OCI-LY3 (cell line): ENCODE measurements at regions not wholly inside any gene's neighbourhood (a gene's known extent, or its start where the extent isn't known, plus 50 kb on each side); places are given as distances from the start of the nearest gene placed in this dataset.

Experiments used
- EZH2phosphoT487 ChIP-seq: fragments of 200-600 bp; shearing (Covaris generic); IDR thresholded peaks from 2 replicates; pipeline ENCODE4 v1.6.1; 2018; ENCODE audit warnings: antibody characterized with exemption, mixed run types, low read depth
- TF ChIP-seq, protein P1 (sequence below): fragments of 200-600, 300-600 bp; sonication (generic); IDR thresholded peaks from 2 replicates; pipeline ENCODE4 v1.5.1; 2014; ENCODE audit warnings: antibody characterized with exemption, low read length, low read depth

GRCh38 chr21:27831816-27832569 lies 865.1 kb upstream of the ADAMTS5 start:
- TF ChIP-seq, protein P1, sequence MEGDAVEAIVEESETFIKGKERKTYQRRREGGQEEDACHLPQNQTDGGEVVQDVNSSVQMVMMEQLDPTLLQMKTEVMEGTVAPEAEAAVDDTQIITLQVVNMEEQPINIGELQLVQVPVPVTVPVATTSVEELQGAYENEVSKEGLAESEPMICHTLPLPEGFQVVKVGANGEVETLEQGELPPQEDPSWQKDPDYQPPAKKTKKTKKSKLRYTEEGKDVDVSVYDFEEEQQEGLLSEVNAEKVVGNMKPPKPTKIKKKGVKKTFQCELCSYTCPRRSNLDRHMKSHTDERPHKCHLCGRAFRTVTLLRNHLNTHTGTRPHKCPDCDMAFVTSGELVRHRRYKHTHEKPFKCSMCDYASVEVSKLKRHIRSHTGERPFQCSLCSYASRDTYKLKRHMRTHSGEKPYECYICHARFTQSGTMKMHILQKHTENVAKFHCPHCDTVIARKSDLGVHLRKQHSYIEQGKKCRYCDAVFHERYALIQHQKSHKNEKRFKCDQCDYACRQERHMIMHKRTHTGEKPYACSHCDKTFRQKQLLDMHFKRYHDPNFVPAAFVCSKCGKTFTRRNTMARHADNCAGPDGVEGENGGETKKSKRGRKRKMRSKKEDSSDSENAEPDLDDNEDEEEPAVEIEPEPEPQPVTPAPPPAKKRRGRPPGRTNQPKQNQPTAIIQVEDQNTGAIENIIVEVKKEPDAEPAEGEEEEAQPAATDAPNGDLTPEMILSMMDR, result no peak
- no peak for TF ChIP-seq EZH2phosphoT487
